ENCODE measurements at regions not wholly inside any gene's neighbourhood (a gene's known extent, or its start where the extent isn't known, plus 50 kb on each side); places are given as distances from the start of the nearest gene placed in this dataset.

DNA sequence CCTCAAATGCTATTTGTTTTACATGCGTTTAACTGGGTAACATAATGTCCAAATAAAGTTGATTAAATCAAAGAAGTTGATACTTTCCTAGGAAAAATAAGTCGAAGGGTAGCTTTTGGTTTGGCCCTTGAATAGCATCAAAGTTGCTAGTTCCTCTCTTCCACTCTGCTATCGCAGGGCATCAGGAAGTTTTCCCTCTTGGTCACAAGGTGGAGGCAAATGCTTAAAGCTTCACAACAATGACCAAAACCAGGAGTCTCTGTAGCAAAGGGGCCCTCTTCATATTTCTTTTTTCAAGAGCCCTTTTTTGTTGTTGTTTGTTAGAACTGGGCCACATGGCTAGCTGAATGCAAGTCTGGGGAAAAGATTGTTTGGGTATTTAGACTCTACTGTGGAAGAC lies 668.4 kb downstream of the KCNT2 start:
- peaks cover 4% of the 10 kb centered on the region for H3K4me1 Mint-ChIP-seq
- no peak overlapping the region for H3K27ac Mint-ChIP-seq
- Histone ChIP-seq H3K36me3 (no peaks in the 10 kb centered on the region), H4K20me1 (ENCODE audit: low read depth) (no peaks in the 10 kb centered on the region), H3K27me3 (no peaks in the 10 kb centered on the region), H3K4me3 (no peak overlapping the region), H3F3A (ENCODE audit: low read depth) (no peaks in the 10 kb centered on the region), H3K79me2 (ENCODE audit: low read depth) (no peaks in the 10 kb centered on the region), H3K4me2 (no peak overlapping the region), H3K9ac (no peak overlapping the region), H3K27ac (no peak overlapping the region), H2AFZ (replicated peaks) (peak overlapping the region; percentile 98), H3K9me3 (ENCODE audit: low read depth) (no peaks in the 10 kb centered on the region), H3K4me1 (peaks cover 20% of the 10 kb centered on the region)
- no peaks in the 10 kb centered on the region for H3K9me3 Mint-ChIP-seq
- H3K36me3 Mint-ChIP-seq = no peaks in the 10 kb centered on the region
- TF ChIP-seq, protein P1, sequence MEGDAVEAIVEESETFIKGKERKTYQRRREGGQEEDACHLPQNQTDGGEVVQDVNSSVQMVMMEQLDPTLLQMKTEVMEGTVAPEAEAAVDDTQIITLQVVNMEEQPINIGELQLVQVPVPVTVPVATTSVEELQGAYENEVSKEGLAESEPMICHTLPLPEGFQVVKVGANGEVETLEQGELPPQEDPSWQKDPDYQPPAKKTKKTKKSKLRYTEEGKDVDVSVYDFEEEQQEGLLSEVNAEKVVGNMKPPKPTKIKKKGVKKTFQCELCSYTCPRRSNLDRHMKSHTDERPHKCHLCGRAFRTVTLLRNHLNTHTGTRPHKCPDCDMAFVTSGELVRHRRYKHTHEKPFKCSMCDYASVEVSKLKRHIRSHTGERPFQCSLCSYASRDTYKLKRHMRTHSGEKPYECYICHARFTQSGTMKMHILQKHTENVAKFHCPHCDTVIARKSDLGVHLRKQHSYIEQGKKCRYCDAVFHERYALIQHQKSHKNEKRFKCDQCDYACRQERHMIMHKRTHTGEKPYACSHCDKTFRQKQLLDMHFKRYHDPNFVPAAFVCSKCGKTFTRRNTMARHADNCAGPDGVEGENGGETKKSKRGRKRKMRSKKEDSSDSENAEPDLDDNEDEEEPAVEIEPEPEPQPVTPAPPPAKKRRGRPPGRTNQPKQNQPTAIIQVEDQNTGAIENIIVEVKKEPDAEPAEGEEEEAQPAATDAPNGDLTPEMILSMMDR (IDR thresholded peaks at IDR 0.05) = peak; percentile 63
- TF ChIP-seq EZH2phosphoT487 (IDR thresholded peaks at IDR 0.05) (no peak), EZH2 (IDR thresholded peaks at IDR 0.05) (no peak)
- peak; percentile 69 for DNase-seq (ENCODE audit: low spot score)
- H3K27me3 Mint-ChIP-seq (ENCODE audit: insufficient read depth, low read depth) = no peaks in the 10 kb centered on the region
- no peak overlapping the region for H3K4me3 Mint-ChIP-seq

DNA sequence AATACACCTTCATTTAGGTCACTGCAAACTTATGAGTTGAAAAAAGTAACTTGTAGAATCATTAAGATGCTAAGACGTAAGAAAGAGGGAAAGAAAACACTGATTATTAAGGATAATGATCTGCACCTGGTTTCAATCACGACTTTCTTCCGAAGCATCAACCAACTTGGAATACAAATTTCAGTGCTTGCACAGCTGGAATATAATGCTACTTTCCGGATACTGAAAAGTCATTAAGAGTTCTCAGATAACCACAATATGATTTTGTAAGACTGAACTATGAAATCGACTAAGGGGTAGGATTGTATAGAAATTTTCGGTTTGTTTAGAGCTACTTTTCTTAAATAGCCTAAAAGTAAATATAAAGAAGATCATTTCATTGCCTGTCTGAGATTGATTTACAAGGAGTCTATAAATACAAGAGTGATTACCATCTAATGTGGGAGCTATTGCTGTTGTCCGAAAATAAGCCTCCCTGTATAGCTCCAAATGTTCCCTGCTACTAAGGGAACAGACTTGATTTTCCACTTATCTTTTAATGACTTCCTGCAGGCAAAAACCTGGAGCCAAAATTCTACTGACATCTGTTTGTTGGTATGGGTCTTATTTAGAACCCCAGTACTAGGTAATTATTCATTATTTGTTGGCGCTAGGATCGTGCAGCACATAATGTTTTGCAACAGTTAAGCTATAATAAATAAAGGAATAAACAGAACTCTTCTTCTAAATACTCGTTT lies 673.3 kb downstream of the KCNT2 start:
- Histone ChIP-seq H2AFZ (replicated peaks) (no peak overlapping the region), H3K9me3 (ENCODE audit: low read depth) (no peaks in the 10 kb centered on the region), H3K27me3 (no peaks in the 10 kb centered on the region), H3F3A (ENCODE audit: low read depth) (no peaks in the 10 kb centered on the region), H3K4me3 (no peak overlapping the region), H3K27ac (no peak overlapping the region), H3K9ac (no peak overlapping the region), H3K4me2 (no peak overlapping the region), H3K36me3 (no peaks in the 10 kb centered on the region), H4K20me1 (ENCODE audit: low read depth) (no peaks in the 10 kb centered on the region), H3K4me1 (peaks cover 4% of the 10 kb centered on the region), H3K79me2 (ENCODE audit: low read depth) (no peaks in the 10 kb centered on the region)
- DNase-seq (ENCODE audit: low spot score) = no peak
- H3K27ac Mint-ChIP-seq = no peak overlapping the region
- H3K9me3 Mint-ChIP-seq = no peaks in the 10 kb centered on the region
- TF ChIP-seq, protein P1 (IDR thresholded peaks at IDR 0.05) = no peak
- TF ChIP-seq EZH2 (IDR thresholded peaks at IDR 0.05) (no peak), EZH2phosphoT487 (IDR thresholded peaks at IDR 0.05) (no peak)
- no peaks in the 10 kb centered on the region for H3K36me3 Mint-ChIP-seq
- H3K27me3 Mint-ChIP-seq (ENCODE audit: insufficient read depth, low read depth) = no peaks in the 10 kb centered on the region
- no peak overlapping the region for H3K4me3 Mint-ChIP-seq
- H3K4me1 Mint-ChIP-seq = peaks cover 4% of the 10 kb centered on the region

DNA sequence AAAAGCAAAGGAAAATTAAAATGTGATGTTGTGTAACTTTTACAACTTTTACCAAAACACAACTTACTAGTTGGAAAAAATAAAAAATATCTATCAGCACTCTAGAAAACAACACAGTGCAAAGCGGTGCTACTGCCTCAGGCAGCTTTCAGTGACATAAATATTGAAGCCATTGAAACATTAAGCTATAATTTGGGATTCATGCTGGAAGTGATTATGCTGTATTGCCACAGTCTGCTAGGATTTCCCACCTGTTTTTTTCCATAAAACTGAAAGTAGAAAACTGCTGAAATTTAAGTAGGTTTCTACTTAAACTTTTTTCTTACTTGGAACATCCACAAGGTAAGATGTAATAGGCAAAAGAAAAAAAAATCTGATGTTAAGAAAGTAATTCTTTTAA lies 674.4 kb downstream of the KCNT2 start:
- Histone ChIP-seq H3F3A (ENCODE audit: low read depth) (no peaks in the 10 kb centered on the region), H3K9ac (no peak overlapping the region), H3K9me3 (ENCODE audit: low read depth) (no peaks in the 10 kb centered on the region), H3K4me2 (no peak overlapping the region), H2AFZ (replicated peaks) (no peak overlapping the region), H3K27me3 (no peaks in the 10 kb centered on the region), H3K36me3 (no peaks in the 10 kb centered on the region), H3K4me1 (no peaks in the 10 kb centered on the region), H3K79me2 (ENCODE audit: low read depth) (no peaks in the 10 kb centered on the region), H4K20me1 (ENCODE audit: low read depth) (no peaks in the 10 kb centered on the region), H3K4me3 (no peak overlapping the region), H3K27ac (no peak overlapping the region)
- Mint-ChIP-seq H3K27ac (no peak overlapping the region), H3K4me3 (no peak overlapping the region), H3K27me3 (ENCODE audit: insufficient read depth, low read depth) (no peaks in the 10 kb centered on the region), H3K36me3 (no peaks in the 10 kb centered on the region), H3K9me3 (no peaks in the 10 kb centered on the region), H3K4me1 (no peaks in the 10 kb centered on the region)
- no peak for DNase-seq (ENCODE audit: low spot score)
- TF ChIP-seq, protein P1 (IDR thresholded peaks at IDR 0.05) = no peak
- TF ChIP-seq EZH2 (IDR thresholded peaks at IDR 0.05) (no peak), EZH2phosphoT487 (IDR thresholded peaks at IDR 0.05) (no peak)

Measured in neural progenitor cell (in vitro differentiated cells).